Stomach (tissue), 8 donors: ENCODE measurements at regions not wholly inside any gene's neighbourhood (a gene's known extent, or its start where the extent isn't known, plus 50 kb on each side); places are given as distances from the start of the nearest gene placed in this dataset.

ENCODE experiments used
- DNase-seq, 2 donors: peaks; one replicate each; pipeline versions ENCODE4 v3.0.0 to v3.0.0-alpha.2; 2013 to 2019
- H3K27ac ChIP-seq, 5 donors: fragments of 200-600 bp in 4 of 5; sonication (generic) in 4 of 5; one replicate each; pipeline ENCODE4 v1.5.1; 2013 to 2019; ENCODE audit warnings: mild to moderate bottlenecking in 1 of 5, moderate library complexity in 1 of 5
- H3K27me3 ChIP-seq, 3 donors: fragments of 200-600 bp; sonication (generic); one replicate each; pipeline ENCODE4 v1.5.1; 2017 to 2019; ENCODE audit warnings: mixed run types in 1 of 3
- H3K36me3 ChIP-seq, 4 donors: fragments of 200-600 bp; sonication (generic); 1 replicate in 3 of 4; 2 replicates in 1 of 4; pipeline ENCODE4 v1.5.1; 2016 to 2019
- H3K4me1 ChIP-seq, 4 donors: fragments of 200-600 bp; sonication (generic); one replicate each; pipeline ENCODE4 v1.5.1; 2016 to 2019
- H3K4me3 ChIP-seq, 4 donors: fragments of 200-600 bp; sonication (generic) in 3 of 4; one replicate each; pipeline ENCODE4 v1.5.1; 2016 to 2019; ENCODE audit warnings: mild to moderate bottlenecking in 1 of 4
- H3K9me3 ChIP-seq, 4 donors: fragments of 200-600 bp; sonication (generic); one replicate each; pipeline ENCODE4 v1.5.1; 2016 to 2019
- EP300 ChIP-seq: sonication (generic); formaldehyde crosslinking; IDR thresholded peaks from one replicate; pipeline ENCODE4 v1.6.1; 2017; ENCODE audit warnings: antibody characterized with exemption
- POLR2A ChIP-seq, 4 donors: fragments of 450-650 bp; IDR thresholded peaks; one replicate each; pipeline ENCODE4 v1.6.1; 2016; ENCODE audit warnings: antibody characterized with exemption in 4 of 4, control low read depth in 2 of 4, mild to moderate bottlenecking in 1 of 4, moderate library complexity in 1 of 4
- POLR2AphosphoS5 ChIP-seq, 3 donors: sonication (generic); formaldehyde crosslinking; IDR thresholded peaks; one replicate each; pipeline ENCODE4 v1.6.1; 2016; ENCODE audit warnings: antibody characterized with exemption in 3 of 3
- WGBS, 5 donors: extraction: QIAGEN DNeasy Blood & Tissue Kit in 3 of 5; methylation state at CpG; one replicate each; pipeline versions ENCODE4 v1.1.5 to v1.1.7; 2013 to 2018; 5-methylcytosine and 5-hydroxymethylcytosine counted together
- intact Hi-C: fragments of 100-400 bp; cut with DNase I; formaldehyde crosslinking; loops from one replicate; pipeline ENCODE4 v1.15.1; 2023; ENCODE audit warnings: low total_unique reads
- TF ChIP-seq, protein P1 (sequence below), 7 experiments: fragments of 450-650 bp in 4 of 7; fragments of 200-600 bp in 3 of 7; sonication (generic) in 3 of 7; IDR thresholded peaks; one replicate each; pipeline ENCODE4 v1.5.1; 2016 to 2019; ENCODE audit warnings: antibody characterized with exemption in 7 of 7, control low read depth in 2 of 7, mild to moderate bottlenecking in 1 of 7
- donor health status: healthy with polysubstance abuse.
- donor health status: Bipolar disorder and iron deficiency.
- donor health status: healthy.

DNA sequence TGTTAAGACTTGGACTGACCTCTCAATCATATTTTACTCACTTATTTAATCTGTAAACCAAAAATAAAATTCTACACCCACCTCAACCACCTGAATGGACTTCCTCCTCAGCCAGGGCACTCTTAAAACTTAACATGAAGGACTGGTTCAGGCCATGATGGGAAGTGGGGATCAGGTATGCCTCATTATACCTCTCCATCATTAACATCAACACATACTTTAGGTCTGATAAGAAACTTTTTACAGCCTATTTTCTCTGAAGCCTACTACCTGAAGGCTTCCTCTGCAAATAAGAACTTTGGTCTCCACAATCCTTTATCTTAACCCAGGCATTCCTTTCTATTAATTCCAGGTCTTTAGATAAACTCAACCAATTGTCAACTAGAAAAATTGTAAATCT lies 390.0 kb downstream of the AASDHPPT start:
- no peaks in the 10 kb centered on the region for H3K36me3 ChIP-seq
- peaks cover 10 to 33% (median 19%) of the 10 kb centered on the region in 4 donors for H3K4me1 ChIP-seq
- no peaks in the 10 kb centered on the region for H3K27me3 ChIP-seq
- intact Hi-C loops, result no loop called here
- H3K4me3 ChIP-seq, result no peak overlapping the region
- TF ChIP-seq EP300 (no peak), POLR2AphosphoS5 (IDR thresholded peaks at IDR 0.05) (no peak), POLR2A (IDR thresholded peaks at IDR 0.05) (no peak)
- no peak overlapping the region for H3K27ac ChIP-seq
- no peaks in the 10 kb centered on the region for H3K9me3 ChIP-seq
- no peak for DNase-seq

DNA sequence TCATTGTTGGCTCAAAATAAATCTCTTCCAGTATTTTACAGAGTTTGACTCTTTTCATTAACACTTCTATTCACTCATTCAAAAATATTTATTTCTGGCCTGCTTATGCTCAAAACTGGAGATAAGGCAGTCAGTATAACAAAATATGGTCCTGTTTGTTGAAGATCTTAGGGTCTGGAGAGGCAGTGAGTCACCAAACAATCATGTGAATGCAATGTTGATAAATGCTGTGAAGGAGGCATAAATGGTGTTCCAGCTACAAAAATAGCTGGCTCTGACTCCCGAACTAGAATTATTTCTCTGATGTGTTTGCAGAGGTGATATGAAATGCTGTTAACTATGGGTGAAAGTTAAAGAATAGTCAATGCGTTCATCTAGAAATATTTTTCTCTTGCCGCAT lies 390.6 kb downstream of the AASDHPPT start:
- Histone ChIP-seq H3K9me3 (no peaks in the 10 kb centered on the region), H3K36me3 (no peaks in the 10 kb centered on the region), H3K27ac (no peak overlapping the region), H3K27me3 (no peaks in the 10 kb centered on the region), H3K4me1 (peaks cover 10 to 32% (median 19%) of the 10 kb centered on the region in 4 donors), H3K4me3 (no peak overlapping the region)
- DNase-seq, result peak in 1 of 2 donors; percentile 50
- no peak for TF ChIP-seq POLR2AphosphoS5 (IDR thresholded peaks at IDR 0.05)
- TF ChIP-seq, protein P1, sequence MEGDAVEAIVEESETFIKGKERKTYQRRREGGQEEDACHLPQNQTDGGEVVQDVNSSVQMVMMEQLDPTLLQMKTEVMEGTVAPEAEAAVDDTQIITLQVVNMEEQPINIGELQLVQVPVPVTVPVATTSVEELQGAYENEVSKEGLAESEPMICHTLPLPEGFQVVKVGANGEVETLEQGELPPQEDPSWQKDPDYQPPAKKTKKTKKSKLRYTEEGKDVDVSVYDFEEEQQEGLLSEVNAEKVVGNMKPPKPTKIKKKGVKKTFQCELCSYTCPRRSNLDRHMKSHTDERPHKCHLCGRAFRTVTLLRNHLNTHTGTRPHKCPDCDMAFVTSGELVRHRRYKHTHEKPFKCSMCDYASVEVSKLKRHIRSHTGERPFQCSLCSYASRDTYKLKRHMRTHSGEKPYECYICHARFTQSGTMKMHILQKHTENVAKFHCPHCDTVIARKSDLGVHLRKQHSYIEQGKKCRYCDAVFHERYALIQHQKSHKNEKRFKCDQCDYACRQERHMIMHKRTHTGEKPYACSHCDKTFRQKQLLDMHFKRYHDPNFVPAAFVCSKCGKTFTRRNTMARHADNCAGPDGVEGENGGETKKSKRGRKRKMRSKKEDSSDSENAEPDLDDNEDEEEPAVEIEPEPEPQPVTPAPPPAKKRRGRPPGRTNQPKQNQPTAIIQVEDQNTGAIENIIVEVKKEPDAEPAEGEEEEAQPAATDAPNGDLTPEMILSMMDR (IDR thresholded peaks at IDR 0.05), result no peak
- TF ChIP-seq POLR2A (IDR thresholded peaks at IDR 0.05), result no peak
- TF ChIP-seq EP300, result no peak
- WGBS, 5 donors, result 26 to 43% (median 41%) methylated on average over 3 of the region's 3 CpGs
- intact Hi-C loops, result no loop called here

DNA sequence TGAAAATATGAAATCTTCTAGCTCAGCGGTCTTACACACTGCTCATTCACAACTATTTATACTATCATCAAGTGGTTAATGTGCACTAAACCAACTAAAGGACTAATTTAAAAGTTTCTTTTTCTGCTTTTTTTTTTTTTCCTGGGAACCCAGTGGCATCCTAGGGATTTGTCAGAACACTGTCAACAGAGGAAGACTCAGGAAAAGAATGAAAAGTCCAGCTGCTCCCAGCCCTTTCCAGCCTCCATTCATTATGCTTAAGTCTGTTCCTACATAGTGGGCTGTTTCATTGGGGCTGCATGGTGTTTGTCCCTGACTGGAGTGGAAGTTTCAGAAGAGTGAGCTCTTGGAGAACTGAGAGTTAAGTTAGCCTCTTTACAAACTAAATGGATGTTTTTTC lies 391.1 kb downstream of the AASDHPPT start:
- 36 to 65% (median 48%) methylated on average over 1 of the region's 1 CpG for WGBS, 5 donors
- intact Hi-C loops, result no loop called here
- Histone ChIP-seq H3K4me1 (peaks cover 10 to 32% (median 19%) of the 10 kb centered on the region in 4 donors), H3K27me3 (no peaks in the 10 kb centered on the region), H3K27ac (no peak overlapping the region), H3K9me3 (no peaks in the 10 kb centered on the region), H3K36me3 (no peaks in the 10 kb centered on the region), H3K4me3 (no peak overlapping the region)
- TF ChIP-seq POLR2AphosphoS5 (IDR thresholded peaks at IDR 0.05) (no peak), POLR2A (IDR thresholded peaks at IDR 0.05) (no peak), EP300 (no peak)
- TF ChIP-seq, protein P1 (IDR thresholded peaks at IDR 0.05), result no peak
- no peak for DNase-seq

DNA sequence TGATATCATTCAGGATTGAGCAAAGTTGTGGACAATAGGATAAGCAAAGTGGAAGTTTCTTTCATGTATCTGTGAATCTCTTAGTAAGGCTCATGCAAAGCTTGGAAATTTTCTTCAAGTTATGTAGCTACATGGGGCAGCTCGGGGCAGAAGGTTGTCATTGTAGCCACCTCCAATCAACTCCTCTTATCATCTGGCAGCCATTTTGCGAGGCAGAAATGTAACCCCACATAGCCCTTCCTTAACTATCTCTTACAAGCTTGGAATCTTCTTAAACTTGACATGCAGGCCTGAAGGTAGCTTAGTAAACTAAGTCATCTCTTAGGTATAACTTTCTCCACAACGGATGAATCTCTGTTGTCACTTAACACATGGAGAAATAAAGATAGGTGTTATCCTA lies 392.8 kb downstream of the AASDHPPT start:
- no peak overlapping the region for H3K4me3 ChIP-seq
- H3K36me3 ChIP-seq, result no peaks in the 10 kb centered on the region
- intact Hi-C loops, result no loop called here
- H3K9me3 ChIP-seq, result peaks cover 5 to 9% (median 7%) of the 10 kb centered on the region in 4 donors
- H3K27me3 ChIP-seq, result no peaks in the 10 kb centered on the region
- peaks cover 10 to 32% (median 19%) of the 10 kb centered on the region in 4 donors for H3K4me1 ChIP-seq
- no peak overlapping the region for H3K27ac ChIP-seq
- no peak for DNase-seq
- 69 to 95% (median 93%) methylated on average over 3 of the region's 3 CpGs for WGBS, 5 donors
- TF ChIP-seq POLR2AphosphoS5 (IDR thresholded peaks at IDR 0.05) (no peak), POLR2A (IDR thresholded peaks at IDR 0.05) (no peak), EP300 (no peak)
- TF ChIP-seq, protein P1 (IDR thresholded peaks at IDR 0.05), result no peak

DNA sequence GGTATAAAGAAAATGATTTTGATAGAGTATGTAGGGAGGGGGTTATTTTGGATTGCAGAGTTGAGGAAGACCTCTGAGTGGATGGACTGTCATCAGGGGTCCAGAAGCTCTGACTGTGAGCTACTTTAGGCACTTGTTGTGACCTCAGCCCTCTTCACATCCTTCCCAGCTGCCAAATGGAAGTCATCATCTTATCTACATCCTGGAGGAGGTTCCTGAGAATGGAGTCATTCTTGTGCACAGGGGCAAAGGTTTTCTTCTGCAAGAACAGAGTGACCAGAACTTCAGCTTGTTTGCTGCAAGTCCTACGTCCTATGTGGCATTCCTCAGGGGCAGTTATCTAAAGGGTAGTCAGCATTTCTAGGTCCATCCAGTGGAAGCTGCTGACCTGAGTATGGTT lies 393.8 kb downstream of the AASDHPPT start:
- H3K4me1 ChIP-seq, result peaks cover 10 to 30% (median 17%) of the 10 kb centered on the region in 4 donors
- 43 to 67% (median 59%) methylated on average over 1 of the region's 1 CpG for WGBS, 5 donors
- no peak for DNase-seq
- H3K27ac ChIP-seq, result no peak overlapping the region
- no peaks in the 10 kb centered on the region for H3K27me3 ChIP-seq
- intact Hi-C loops, result no loop called here
- TF ChIP-seq EP300 (no peak), POLR2AphosphoS5 (IDR thresholded peaks at IDR 0.05) (no peak), POLR2A (IDR thresholded peaks at IDR 0.05) (no peak)
- TF ChIP-seq, protein P1 (IDR thresholded peaks at IDR 0.05), result no peak
- no peak overlapping the region for H3K4me3 ChIP-seq
- no peaks in the 10 kb centered on the region for H3K36me3 ChIP-seq
- peaks cover 5 to 9% (median 7%) of the 10 kb centered on the region in 4 donors for H3K9me3 ChIP-seq
